HG03565 (cell line): ENCODE measurements at regions not wholly inside any gene's neighbourhood (a gene's known extent, or its start where the extent isn't known, plus 50 kb on each side); places are given as distances from the start of the nearest gene placed in this dataset.
"Not testable (repeated sequence)": the region's sequence is repeated elsewhere in the genome, so short reads cannot be mapped to it uniquely, and the experiment has no call there.

ENCODE experiments used
- ATAC-seq: cut with Tn5 transposase; IDR thresholded peaks from one replicate; pipeline ENCODE4 v1.9.1; 2021; ENCODE audit warnings: mild to moderate bottlenecking, moderate library complexity; ENCODE audit not compliant: unreplicated experiment

DNA sequence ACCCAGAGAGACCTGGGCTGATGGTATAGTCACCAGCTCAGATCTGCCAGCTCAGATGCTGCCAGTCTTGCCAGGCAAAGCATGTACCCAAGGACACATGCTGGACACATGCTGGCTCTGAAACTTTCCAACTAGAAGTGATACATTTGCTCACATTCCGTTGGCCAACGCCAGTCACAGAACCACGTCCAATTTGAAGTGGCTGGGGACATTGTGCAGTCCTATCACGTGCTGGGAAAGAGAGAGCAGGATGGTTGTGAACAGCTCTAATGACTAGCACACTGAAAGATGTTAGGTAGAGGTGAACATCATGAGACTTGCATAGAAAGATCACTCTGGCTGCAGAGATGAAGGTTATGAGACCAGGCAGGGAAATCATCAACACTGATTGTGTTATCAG is 308.5 kb upstream of the ROPN1 start:
- no peak for ATAC-seq

DNA sequence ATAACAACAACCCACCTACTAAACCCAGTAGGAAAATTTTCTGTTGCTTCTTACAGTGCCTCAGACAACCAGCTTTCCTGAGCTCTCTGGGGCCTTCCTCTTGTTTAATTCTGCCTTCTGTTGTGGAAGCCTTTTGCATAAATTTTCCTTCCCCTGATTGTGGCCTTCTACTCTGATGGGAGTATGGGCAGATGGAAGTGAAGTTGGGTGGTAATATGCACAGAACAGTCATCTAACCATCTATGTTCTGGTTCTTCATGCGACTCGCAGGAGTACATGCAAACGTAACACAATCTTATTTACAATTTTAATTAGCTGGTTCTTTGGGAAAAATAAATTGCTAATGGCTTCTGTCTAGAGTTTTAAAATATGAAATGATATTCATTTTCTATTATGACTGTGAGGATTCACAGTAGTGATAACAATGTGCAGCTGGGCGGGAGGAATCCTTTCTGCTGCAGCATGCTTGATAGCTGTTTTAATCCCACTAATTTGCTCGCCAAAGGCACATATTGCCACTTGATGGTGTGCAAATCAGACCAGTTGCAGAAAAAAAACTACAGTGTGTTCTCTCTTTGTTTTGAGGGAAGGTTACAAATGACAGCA is 311.5 kb upstream of the ROPN1 start:
- no peak for ATAC-seq

DNA sequence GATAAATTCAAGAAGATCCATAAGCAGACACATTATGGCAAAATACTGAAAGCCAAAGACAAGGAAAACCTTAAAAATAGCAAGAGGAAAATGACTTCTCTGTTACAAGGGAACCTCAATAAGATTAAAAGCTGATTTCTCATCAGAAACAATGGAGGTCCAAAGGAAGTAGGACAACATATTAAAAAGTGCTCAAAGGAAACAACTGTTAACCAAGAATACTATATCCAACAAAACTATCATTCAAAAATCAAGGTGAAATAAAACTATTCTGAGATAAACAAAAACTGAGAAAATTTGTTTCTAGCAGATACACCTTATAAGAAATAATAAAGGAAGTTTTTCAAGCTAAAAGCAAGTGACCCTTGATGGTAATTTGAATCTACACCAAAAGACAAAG is 314.7 kb upstream of the ROPN1 start:
- ATAC-seq: no peak

GRCh38 chr3:124313621-124314020 is 321.7 kb upstream of the ROPN1 start:
- ATAC-seq: no peak

- ATAC-seq: no peak
These were observed 323.5 kb upstream of the ROPN1 start for GRCh38 chr3:124315215-124316033.

DNA sequence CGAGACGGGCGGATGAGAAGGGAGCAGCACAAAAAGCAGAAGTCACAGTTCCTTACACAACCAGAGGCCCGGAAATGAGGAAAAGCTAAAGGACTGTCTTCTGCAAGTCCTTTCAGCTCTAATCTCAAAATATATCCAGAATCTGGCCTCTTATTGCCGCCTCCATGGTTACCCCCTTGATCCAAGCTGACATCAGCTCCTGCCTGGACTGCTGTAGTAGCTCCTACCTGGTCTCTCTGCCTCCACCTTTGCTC is 324.0 kb upstream of the ROPN1 start:
- ATAC-seq: no peak

DNA sequence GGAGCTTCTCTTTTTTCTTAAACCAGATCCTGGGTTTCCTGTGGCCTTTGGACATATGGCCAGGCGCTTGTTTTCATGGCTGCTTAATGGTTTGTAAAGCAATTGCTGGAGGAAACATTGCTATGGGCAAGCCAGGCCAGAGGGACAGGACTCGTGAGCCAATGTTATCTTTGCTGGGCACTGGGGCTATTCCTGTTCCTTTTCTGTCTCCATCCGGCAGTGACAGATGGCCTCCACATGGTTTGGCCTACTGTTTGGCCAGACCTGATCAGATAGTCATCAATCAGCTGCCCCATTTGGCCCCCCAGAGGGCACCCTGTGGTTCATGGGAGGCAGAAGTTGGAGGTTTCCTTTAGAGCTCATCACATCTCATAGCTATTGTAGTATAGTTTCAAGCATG is 326.1 kb upstream of the ROPN1 start:
- ATAC-seq: no peak

GRCh38 chr3:124318656-124319055 is 326.7 kb upstream of the ROPN1 start:
- no peak for ATAC-seq

- no peak for ATAC-seq
These were observed 329.1 kb upstream of the ROPN1 start for GRCh38 chr3:124320976-124321375.

DNA sequence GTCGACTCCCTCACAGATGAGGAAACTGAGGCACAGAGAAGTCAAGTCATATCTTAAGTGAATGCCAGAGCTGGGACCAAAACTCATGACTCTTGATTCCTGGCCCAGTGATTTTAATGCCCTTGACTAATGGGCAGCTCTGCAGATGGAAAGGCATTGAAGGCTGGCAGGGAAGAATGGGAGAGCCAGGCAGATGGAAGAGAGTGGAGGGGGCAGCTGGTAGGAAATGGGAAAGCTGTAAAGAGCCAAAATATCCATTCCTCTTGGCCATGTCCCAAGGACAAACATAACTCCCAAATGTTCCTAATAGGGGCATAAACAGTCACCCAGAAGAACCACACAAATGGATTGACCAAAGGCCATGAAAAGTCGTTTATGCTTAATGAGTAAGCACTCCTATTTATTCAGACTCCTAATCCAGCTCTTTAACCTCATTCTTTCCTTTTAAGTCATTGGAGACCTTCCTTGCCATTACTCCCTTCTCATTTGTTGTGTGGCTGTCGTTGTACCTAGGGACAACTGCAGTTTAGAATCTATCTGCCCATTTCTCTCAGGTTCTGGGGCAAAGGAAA is 330.5 kb upstream of the ROPN1 start:
- no peak for ATAC-seq

GRCh38 chr3:124322966-124323365 is 331.0 kb upstream of the ROPN1 start:
- no peak for ATAC-seq

- ATAC-seq: no peak
These were observed 333.3 kb upstream of the ROPN1 start for GRCh38 chr3:124325248-124325647.

GRCh38 chr3:124329723-124330122 is 337.8 kb upstream of the ROPN1 start:
- no peak for ATAC-seq

DNA sequence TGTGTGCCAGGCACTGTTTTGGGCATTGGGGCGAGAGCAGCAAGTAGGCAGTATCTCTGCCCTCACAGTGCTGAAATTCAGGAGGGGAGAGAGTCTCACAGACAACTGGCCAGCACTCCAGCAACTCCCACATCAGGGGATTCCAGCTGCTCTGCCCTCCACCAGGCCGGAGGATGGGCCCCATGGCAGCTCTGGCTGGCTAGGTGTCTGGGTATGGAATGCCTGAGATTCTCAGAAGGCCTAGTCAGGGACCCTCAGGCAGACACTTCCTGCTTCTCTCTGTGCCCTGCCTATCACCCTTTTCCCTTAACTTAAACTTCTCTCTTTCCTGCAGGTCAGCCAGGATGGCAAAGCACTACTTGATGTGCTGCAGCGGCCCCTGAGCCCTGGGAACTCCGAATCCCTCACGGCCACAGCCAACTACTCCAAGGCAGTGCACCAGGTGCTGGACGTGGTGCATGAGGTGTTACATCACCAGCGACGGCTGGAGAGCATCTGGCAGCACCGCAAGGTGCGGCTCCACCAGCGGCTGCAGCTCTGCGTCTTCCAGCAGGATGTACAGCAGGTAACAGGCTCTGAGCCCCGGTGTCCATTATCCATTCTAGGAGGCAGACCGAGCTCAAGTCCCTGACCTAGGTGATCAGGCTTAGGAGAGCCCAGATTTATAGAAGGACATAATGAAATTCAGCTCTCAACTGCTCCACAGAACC is 342.2 kb upstream of the ROPN1 start:
- ATAC-seq: no peak

GRCh38 chr3:124336067-124336656 is 344.2 kb upstream of the ROPN1 start:
- ATAC-seq: no peak

DNA sequence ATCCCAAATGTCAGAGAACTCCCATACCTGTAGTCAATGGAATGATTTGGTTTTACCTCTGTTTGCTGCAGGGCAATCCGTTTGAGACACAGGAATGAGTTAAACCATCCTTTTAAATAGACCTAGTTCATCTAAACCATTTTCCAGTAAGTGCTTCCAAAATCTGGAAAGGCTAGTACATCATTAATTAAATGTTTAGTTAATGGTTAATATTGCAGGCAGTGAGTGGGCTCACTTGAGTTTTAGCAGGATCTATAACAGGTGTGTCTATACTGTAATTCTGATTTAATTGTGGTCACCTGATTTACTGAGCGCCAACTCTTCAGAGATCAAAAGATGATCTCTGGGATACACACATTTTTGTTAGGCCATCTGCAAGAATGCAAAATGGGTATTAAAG is 353.9 kb upstream of the ROPN1 start:
- no peak for ATAC-seq

- no peak for ATAC-seq
These were observed 354.6 kb upstream of the ROPN1 start for GRCh38 chr3:124346487-124346886.

- ATAC-seq: no peak
These were observed 355.5 kb upstream of the ROPN1 start for GRCh38 chr3:124347418-124347817.

- not testable (repeated sequence) for ATAC-seq
These were observed 356.6 kb upstream of the ROPN1 start for GRCh38 chr3:124348555-124348954.

- no peak for ATAC-seq
These were observed 359.7 kb upstream of the ROPN1 start for GRCh38 chr3:124351430-124352148.

DNA sequence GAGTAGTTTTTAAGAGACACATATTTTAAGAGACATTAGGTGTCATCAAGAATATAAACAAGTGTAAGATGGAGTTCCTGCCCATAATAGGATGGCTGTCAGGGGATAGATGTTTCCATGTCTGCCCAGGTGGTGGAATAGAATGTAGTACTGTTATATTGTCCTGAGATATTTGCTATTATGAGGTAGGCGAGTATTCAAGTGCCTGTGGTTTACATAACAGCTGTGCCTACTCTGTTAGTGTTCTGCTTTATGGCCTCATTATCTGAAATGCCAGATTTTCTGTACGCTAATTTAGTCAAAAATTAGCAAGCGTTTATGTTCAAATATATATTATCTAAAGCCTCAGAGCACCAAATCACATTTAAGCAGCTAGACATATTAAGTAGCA is 360.2 kb upstream of the ROPN1 start:
- ATAC-seq: no peak
